CD4-positive, alpha-beta T cell treated with Interleukin-10 for 1 hour (primary cell): ENCODE measurements at regions not wholly inside any gene's neighbourhood (a gene's known extent, or its start where the extent isn't known, plus 50 kb on each side); places are given as distances from the start of the nearest gene placed in this dataset.

Source experiments
- DNase-seq: peaks from one replicate; pipeline ENCODE4 v3.0.0-alpha.2; 2020

DNA sequence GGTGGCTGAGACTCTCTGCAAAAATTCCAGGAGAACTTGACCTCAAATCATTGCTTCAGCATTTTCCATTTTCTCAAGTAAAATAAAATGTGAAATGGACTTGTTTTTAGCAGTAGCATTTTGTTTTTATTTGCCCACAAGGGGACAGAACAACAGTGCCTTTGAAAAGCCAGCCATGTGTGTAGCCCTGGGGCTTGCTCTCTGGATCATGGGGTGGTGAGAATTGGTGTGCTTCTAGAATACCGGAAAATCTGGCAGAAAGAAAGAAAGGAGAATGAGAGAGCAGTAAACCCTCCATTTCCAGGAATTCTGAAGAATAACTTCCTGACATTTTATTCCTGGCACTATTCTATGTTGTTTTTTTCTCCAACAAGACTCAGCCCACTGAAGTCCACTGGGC is 254.7 kb upstream of the MOCS1 start:
- DNase-seq: no peak

DNA sequence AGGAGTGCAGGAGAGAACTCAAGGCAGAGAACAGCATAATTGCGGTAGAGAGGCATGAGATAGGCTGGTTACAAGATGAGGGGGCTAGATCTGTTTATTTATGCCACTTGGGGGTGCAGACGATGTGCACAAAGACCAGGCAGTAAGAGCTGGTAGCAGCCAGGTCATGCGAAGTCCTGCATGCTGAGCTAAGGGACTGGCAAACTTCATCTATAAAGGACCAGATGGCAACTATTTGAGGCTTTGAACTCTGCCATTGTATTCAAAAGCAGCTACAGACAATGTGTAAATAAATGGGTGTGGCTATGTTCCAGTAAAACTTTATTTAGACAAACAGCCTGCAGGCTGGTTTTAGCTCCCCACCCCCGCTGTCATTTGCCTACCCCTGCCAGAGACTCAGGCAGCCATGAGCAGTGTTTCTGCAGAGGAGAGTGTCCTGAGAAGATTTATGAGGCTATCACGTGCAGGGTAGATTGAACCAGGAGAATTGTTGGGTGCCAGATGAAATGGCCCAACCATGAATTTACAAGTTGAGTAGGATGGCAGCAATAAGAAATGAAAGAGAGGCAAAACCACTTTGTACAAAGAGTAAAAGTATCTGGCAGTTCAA is 253.4 kb upstream of the MOCS1 start:
- no peak for DNase-seq

DNA sequence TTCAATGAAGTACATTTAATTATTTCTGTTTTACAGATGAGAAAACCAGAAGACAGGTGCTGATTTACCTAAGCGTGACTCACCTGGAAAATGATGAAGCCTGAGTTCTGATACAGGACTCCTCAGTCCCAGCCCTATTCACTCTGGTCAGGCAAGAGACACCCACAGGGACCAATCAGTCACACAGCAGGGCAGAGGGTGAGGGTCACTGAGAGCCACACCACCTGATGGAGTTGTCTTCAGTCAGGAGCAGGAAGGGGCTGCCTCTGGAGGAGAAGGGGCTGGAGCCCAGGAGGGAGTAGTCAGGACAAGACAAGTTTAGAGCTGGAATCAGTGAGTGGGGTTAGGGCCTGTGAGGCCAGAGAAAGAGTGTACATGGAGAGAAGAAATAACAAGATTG is 251.2 kb upstream of the MOCS1 start:
- DNase-seq: no peak

DNA sequence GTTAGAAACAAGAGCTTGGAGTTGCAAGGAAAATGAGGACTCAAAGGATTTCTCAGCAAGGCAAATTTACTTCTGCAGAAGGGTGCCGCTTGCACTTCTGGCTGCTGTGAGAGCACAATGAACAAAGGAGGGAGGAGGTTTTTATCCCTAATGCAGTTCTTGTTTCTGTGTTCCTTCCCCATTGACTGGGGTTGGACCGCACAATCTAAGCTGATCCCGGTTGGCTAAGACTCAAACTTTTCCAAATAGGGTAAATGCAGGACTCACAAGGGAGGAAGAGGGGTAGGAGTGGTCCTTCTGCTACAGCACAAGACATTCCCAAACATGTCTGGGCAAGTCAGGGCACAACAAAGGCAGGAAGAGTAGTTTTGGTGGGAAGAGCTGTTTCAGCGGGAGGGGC is 249.6 kb upstream of the MOCS1 start:
- no peak for DNase-seq

DNA sequence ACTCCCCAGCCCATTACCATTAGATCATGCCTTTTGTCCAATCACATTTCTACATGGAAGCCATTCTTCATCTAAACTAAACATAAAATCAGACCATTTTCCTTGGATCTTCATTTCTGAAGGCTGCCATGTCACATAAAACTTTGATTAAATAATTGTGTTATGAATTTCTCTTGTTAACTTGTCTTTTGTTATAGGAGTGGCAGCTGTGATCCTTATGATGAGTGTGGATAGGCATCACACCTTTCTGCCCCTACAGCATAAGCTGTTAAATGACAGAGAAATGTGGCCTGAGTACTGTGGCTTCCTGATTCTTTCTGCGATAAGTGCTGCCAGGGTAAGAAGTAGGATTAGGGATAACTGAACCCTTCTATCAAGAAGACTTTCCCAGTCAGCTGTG is 247.1 kb upstream of the MOCS1 start:
- DNase-seq: no peak

DNA sequence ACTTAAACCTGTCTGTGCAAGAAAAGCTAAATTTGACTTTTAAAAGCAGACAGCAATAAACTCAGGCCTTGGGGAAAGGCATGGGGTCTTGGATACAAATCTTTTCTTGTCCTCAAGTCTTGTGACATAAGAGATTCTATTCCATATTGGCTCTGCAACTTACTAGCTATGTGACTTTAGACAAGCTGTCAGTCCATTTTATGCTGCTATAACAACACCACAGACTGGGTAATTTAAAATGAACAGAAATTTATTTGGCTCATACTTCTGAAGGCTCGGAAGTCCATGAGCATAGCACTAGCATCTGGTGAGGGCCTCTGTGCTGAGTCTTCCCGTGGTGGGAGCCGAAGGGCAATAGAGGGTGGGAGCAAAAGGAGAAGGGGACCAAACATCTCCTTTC is 246.0 kb upstream of the MOCS1 start:
- DNase-seq: no peak

DNA sequence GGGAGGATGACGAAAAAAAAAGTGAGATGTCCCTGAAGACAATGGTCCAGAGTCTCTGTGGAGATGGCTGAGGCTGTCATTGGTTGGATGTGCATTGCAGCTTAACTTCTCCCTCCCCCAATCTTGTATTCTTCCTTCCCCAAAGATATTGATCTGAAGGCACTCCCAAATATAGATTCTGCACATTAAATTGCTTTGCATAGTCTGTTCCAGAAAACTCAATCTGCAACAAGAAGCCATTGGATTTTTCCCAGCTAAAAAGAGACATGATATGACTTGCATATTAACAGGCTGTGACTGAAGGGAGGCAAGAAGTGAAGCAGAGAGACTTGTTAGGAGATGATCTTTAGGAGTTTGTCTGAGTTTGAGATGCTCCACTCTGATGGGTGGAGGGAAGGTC is 245.2 kb upstream of the MOCS1 start:
- no peak for DNase-seq

DNA sequence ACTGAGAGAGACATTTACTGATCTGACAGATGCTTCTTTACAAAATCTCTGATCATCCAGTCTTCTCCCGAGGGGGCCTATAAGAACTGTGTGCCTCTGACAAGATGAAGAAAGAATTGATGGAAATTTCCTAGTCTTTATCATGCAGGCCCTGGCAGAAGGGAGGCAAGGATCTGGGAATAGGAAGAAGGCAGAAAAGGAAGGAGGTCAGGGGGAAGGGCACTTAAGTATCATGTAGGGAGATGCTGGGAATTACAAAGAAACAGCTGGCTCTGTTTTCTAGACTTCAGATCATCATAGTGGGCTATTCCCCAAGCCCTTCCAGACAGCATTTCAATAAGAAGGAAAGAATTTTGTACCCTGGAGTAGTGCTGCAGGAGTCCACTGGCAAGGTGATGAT is 243.3 kb upstream of the MOCS1 start:
- DNase-seq: no peak

DNA sequence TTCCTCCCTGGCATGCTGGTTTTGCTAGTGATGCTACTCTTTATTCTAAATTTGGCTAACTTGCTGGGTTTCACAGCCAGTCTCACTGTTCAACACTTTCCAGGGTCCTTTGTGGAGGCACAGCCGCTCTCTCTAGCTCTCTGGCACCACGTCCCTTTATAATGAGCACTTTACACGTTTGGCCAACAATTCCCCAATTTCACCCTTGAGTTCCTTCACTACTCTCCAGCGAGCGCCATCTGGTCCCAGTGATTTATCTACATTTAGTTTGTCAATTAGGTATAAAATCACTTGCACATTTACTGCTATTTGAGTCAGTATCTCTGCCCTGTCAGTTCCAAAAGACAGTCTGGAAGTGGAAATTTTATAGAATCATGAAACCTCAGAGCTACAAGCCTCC is 241.9 kb upstream of the MOCS1 start:
- no peak for DNase-seq

DNA sequence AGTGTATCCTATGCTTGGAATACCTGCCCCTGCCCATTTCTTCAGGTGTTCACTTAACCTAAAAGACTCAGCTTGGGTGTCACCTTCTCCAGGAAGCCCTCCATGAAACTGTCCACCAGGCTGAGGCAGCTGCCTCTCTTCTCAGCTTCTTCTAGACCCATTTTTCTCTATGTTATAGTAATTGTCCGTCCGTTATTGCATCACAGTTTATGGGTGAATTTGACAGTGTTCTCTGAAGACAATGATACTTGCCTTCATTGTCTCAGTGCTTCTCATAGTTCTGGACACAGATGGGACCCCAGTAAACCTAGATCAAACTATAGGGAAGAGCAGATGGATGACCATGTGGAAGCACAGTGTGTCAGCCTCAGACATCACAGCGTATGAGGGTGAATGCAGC is 238.0 kb upstream of the MOCS1 start:
- DNase-seq: no peak

DNA sequence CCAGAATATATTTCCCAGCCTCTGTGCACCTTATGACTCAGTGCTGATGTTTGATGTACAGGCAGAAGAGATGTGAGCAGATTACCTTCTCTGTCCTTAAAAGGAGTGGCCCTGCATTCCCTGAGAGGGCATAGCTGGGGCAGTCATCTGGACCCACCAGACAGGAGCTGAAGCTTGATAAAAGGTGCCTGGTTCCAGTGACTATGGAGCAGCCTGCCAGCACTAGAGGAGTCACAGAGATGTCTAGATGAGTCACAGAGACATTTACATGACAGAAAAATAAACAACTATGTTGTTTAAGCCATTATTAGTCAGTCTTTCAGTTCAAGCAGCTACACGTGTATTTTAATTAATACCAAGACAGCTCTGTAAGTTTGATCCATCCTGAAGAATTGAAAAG is 237.1 kb upstream of the MOCS1 start:
- DNase-seq: no peak

DNA sequence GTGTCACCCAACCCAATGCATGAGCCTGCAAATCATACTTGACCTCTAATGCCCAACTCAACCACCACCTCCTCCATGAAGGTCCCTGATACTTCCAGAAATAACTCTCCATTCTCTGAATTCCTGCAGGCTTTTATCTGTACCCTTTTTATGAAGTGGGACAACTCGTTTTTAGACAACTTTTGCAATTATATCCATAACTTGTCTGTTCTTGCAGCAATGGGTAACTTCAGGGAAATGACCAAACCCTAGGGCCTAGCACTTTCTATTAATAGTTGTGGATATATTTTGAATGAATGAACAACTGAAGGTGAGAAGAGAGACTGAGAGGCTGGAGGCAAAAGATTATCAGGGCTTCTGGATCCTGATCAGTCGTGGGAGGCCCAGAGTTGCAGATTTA is 236.6 kb upstream of the MOCS1 start:
- no peak for DNase-seq

DNA sequence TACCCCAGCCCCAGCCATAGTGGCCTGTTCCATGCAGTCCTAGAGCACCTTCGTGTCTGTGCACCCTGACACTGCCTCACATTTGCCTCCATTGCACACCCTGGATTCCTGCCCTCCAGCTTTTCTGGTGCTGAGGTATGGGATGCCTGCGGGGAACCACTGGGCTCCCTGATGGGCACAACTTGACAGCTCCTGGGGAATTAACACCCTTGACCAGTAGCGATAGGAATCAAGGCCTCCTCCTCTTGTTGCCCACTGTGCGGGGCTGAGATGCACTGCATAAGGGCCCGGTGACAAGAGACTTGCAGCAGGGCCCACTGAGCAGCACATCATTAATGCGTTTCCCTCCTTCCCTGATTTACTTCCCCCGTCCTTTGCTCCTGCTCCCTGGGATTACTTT is 235.6 kb upstream of the MOCS1 start:
- no peak for DNase-seq

DNA sequence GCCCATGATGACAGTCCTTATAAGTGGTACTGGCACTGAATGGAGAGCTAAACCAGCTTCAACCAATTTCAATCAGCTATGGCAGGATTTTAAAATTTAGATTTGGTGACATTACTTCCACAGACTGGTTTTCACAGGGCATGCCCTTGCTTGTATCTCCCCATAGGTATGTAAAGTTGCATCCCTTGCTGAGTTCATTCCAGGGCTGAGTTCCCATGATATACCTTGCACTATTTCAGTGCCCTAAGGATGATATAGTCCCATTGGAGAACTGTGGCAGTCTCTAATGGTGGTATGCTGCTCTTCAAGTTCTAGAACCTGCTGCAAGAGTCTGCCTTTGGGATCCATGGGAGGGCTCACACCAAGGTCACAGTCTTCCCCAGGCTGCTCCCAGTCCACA is 232.7 kb upstream of the MOCS1 start:
- no peak for DNase-seq

DNA sequence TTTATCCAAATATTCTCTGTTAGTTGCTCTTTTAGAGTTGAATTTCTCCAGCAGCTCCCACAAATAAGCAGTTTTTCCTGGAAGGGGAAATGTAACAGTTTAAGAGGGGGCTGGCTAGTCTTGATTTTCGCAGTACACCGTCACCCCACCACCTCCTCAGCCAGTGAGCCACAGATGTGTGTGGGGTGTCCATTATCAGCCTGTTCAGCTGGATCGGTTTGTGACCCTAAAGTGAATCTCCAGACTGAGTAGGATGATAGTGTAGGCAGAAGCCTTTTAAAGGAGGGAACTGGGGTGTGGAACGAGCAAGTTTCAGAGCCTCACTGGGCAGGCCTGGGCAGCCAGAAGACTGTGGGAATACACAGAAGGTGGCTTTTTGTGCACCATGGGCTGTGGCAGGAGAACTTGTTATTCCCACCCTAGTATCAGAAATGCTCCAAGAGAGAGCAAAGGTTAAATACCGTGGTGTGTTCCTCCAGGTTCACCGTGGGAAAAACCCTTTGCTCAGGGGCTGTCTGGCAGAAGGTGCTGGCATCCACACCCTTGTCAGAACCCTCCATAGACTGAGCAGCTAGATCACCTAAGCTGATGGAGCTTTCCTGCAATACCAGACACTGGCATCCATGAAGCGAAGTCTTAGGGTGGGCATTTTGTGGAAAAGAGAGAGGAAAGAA is 230.9 kb upstream of the MOCS1 start:
- DNase-seq: no peak

DNA sequence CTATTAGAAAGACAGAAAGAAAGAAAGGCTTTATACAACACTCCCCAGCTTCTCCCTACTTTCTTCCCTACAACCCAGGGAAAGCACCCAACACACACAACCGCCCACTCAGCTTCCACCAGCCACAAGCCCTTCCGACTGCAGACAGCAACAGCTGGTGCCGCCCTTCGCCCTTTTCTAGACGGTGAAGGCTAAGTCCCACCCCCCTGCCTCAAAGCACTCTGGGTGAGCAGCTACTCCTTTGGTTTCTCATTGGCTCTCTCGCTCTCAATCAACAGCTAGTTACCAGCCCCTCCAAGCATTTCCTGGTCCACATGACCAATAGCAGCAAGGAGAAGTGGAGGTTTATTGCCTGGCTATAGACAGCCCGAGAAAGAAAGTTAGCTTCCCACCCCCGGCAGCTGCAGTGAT is 230.1 kb upstream of the MOCS1 start:
- DNase-seq: no peak

DNA sequence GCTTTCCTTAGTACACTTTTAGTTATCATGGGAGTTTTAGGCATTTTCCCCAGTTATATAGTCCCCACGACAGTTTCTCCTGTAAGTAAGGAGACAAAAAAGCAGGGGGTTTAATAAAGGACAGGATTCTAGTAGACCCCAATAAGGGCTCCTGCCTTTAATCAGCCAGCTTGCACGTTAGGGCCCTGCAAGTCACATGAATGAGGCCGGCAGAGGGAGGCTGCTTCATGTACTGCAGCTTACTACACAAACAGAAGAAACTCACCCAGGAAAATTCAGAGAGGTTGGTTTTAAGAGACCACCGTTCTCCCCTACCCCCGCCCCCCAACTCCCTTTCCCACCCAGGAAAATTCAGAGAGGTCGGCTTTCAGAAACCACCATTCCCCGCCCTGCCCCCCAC is 229.7 kb upstream of the MOCS1 start:
- no peak for DNase-seq

DNA sequence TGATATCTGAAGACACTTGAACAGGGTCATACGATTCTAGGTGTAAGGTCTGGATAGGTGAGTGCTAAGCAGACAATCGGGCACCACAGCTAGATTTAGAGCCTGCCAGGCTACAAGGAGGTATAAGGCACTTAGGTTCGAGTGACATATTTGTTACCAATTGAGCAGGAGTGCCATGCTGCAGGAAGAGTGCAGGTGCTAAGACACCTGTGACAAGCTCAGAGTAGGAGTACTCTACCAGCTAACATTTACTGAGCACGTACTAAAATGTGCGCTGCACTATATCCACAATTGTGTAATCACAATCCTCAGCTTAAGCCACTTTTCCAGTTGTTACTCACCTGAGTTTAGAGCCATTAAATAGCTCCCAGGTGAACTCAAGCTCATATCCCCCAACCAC is 227.8 kb upstream of the MOCS1 start:
- DNase-seq: no peak

DNA sequence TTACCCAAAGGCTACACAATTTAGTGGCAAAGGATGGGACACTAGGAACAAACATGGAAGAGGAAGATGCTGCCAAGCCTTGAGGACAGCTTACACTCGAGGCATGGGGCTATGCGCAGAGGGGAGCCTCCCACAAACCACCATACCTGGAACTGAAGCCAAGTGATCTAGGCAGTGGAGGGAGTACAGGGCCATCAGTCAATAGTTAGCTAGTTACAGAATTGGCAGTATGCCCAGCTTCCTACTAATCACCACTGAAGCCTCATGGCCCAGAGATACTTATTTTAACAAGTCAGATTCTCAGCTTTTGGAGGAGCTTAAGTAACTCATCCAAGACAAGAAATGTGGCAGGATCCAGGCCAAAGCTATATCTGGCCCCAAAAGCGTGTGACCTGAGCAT is 226.6 kb upstream of the MOCS1 start:
- DNase-seq: no peak

DNA sequence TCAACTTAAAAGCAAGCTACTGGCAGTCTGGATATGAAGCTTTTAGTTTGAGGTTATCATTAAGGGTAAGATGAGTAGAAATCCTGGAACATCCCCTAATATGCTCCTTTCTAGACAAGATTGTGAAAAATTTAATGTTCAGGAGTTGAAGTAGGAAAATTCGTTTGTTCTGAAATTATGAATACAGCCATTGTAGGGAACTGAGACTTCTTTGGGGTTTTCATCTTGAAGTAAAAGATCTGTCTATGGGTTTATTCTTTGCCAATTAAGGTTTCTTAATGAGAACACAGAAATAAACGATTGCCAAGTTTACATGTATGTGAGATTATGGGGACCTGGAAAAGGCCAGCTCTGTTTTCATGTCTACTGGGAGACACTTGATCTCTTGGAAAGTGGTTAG is 225.6 kb upstream of the MOCS1 start:
- no peak for DNase-seq

DNA sequence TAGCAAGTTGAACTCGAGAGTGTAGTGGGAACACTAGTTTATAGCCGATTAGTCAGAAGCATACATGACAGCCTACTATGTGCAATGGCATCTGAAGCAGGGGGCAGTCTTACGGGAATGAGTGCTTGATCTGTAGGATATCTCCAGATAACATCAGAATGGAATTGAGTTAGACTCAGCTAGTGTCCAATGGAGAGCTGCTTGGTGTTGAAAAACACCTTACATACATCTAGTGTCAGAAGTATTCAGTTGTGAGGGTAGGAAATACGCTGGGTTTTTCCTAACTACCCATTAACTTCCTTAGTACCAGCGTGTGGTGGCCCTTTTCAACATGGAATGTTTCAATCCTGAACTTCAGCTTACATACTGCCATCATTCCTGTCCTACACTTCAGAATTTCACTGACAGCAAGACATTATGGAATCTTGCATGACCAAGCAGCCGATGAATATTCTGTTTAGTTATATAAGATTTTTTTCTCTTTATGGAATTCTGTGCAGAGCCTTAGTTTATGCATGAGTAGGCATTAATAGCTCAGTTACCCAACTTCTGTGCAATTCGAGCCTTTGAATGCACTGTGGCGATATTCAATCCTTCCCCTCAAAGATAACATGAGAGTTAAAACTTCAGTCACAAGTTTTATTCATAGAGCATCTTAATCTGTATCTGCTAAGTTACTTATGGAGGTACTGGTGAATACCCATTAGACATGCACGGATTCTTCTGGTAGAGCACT is 218.6 kb upstream of the MOCS1 start:
- DNase-seq: no peak

DNA sequence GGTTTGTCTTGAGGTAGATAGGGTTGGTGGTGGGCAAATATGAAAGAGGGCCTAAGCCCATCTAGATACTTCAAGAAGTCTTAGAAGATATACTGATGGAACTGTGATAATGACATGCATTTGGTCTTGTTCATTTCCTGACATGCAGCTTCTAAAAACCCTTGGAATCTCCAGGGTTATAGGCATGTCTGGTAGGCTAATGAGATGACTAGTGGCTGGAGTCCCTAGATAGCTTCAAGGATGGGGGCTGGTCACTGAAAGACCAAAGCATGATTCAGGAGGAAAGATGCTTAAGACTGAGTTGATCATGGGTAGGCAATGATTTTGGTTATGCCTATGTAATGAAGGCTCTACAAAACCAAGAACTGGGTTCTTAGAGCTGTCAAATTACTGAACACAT is 217.9 kb upstream of the MOCS1 start:
- no peak for DNase-seq

DNA sequence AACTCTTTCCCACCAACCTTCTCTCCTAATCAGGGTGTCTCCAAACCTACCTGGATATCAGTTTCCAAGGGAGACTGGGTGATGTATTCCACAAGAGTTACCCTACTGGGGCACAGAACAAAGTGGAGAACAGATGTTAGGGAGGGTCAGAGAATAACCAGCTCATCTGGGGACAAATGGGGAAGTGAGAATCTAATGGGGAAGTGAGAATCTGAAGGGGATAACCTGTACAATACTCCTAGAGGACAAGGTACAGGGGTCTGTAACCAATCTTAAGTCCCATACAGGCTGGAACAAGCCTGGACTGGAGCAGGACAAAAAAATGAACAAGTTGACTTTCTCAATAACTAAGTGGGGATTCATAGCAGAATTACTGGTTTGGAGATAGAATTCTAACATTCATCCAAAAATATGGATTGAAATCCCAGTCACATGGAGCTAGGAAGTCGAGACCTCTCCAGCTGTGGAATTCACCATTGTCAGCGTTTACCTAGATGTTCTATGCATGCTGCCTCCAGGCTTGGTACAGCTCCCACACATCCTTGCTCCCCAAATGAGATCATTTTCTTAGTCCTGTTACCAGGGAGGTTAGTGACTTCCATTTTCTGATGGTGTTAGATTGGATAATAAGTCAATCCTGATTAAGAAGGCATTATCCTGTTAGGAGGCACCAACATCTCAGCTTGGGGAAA is 214.8 kb upstream of the MOCS1 start:
- no peak for DNase-seq

DNA sequence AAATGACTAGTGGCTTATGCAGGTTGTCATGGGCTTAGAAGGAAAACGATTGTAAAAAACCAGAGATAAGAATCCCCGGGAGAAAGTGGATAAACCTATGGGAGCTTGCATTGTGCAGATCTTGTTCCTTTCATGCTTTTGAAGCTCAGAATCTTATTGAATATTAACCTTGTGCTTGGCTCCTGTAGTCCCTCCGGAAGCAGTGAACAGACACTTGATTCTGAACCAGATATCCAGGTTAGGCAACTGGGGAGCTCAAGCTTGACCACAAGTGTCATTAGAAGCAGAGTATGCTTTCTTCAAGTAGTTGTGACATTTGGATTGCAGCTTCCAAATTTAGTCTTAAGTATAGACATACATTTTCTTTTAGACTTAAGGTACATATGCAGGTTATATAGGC is 212.6 kb upstream of the MOCS1 start:
- DNase-seq: no peak
